GM21717 (cell line): ENCODE measurements at regions not wholly inside any gene's neighbourhood (a gene's known extent, or its start where the extent isn't known, plus 50 kb on each side); places are given as distances from the start of the nearest gene placed in this dataset.
A peak's percentile ranks its signal among the peaks of the same experiment; 100 is the strongest.

Experiments
- ATAC-seq: cut with Tn5 transposase; IDR thresholded peaks from one replicate; pipeline ENCODE4 v1.9.1; 2021; ENCODE audit warnings: mild to moderate bottlenecking, moderate library complexity; ENCODE audit not compliant: unreplicated experiment

- no peak for ATAC-seq
Measured at GRCh38 chr1:79648126-79648525, 641.6 kb upstream of the ADGRL4 start.

DNA sequence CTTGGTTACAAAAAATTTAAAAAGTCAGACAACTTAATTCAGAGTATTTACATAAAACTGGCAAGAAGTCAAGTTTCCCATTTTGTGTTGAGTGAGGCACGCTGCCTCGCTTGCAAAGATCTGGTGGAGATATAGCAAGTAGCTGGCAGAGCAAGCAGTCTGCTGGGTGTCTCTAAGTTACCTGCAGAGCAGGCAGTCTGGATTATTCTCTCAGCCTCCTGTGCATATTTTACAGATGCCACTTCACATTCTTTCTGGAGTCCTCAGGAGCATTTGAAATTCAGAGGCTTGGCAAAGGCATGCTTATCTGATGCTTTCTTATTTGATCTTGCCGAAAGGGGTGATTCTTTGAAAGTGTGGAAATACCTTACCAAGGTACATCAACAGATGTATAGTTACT is 640.4 kb upstream of the ADGRL4 start:
- no peak for ATAC-seq

DNA sequence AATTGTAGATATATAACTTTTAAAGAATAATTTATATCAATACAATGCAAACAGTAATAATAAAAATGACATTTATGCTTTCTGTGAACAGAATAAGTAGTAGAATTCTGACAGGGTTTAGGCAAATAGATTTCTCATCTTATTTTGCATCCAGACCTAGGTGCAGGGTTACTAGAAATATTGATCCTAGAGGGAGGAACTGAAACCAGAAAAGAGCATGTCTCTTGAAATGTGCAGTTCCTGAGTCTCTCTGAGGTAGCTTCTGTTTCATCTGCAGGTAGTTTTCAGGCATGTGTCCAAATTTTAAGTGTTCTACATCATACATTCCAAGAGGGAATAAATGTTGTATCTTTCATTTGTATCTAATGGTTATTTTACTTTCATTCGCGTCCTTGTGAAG is 631.9 kb upstream of the ADGRL4 start:
- ATAC-seq, result peak; percentile 95

- no peak for ATAC-seq
Measured at GRCh38 chr1:79633456-79633855, 626.9 kb upstream of the ADGRL4 start.

DNA sequence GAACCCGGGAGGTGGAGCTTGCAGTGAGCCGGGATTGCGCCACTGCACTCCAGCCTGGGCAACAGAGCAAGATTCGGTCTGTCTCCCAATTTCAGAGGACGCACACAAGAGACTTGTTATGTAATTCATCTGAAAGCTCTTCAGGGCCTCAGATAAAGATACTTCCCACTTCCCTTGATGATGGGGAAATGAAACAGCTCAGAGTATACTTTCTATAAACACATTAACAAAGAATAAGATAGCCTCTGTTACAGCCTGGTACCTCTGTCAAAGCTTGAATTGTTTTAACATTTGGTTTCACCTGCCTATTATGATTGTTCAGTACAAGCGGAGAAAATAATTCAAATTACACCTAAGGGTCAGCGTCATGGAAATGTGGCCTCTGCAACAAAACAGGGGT is 622.9 kb upstream of the ADGRL4 start:
- ATAC-seq, result peak; percentile 55

GRCh38 chr1:79617777-79618176 is 611.2 kb upstream of the ADGRL4 start:
- ATAC-seq, result no peak

DNA sequence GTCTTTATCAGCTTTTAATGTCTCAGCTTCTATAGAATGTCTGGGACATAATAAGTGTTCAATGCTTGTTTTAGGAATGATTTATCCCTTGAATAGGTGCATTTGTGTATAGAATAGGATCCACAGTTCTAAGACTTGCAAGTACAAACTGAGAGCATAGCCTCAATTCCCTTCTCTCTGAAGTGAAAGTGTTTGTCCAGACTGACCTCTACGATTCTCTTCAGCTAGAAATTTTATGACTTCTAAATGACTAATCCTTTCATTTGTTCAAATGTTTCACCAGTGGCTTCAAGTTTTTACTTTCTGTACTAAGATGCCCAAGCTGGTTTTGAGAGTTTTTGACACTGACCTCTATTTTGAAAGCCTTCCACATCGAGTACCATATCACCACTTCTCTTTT is 608.2 kb upstream of the ADGRL4 start:
- ATAC-seq, result no peak

DNA sequence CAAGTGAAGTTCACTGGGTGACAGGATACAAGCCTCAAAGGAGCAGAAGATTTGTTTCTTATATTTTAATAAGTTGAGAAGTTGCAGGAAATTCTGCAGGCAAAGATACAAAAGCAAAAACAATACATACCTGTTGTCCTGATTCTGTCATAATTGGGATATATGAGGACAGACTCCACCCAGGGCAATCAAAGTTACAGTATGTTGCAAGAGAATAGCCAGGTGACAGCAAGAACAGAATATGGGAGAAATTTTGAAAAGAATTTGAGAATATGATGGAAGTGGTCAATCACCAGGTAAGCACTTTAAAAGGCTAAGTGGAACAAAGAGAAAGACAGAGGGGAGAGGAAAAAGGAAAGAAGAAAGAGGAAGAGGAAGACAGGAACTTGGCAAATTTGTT is 607.6 kb upstream of the ADGRL4 start:
- no peak for ATAC-seq

GRCh38 chr1:79613046-79613445 is 606.5 kb upstream of the ADGRL4 start:
- no peak for ATAC-seq

DNA sequence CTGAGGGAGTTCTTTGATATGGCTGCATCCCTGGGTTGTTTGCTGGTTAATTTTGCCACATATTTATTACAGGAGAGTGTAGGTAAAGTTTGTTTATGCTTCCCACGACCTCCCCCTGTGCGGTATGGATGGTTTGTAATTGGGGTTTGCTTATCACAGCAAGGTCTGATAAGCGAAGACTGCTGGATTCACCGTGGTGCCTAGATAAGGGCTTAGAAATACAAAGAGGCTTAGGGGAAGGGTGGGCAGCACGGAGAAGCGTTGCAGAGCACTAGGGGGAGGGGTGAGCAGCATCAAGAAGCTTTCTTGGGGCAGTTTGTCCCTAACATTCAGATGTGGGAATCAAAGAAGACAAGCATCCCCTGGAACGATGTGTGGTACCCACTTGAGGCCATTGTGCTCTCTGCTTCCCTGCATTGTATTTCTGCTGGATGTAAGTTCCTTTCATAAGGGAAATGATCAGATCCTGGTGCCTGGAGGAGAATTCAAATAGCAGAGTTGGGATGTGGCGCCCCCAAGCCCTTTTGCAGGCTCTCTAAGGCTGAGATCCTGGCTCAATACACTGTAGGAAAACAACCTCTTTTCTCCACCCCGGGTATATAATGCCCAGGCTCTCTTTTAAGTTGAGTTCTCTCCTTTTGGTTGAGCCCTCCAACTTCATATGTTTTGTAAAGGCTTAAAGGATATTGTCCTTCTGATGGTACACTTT is 598.1 kb upstream of the ADGRL4 start:
- ATAC-seq, result no peak

DNA sequence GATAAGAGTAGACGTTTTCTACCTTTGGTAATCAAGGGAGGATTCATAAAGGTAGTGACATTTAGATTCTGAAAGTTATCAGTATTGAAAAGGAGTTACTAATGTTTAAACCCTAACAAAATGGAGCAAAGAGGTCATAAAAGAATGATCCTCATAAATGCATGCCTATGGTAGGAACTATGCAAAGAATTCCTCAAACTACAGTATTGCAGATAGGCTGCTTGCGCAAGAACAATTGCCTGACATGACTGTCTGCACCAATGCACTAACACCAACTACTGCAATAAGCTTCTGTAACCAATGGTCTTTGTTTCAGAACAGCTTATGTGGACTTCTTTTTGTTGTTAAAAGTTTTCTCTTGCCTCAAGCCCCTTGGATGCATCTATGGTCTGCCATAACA is 597.3 kb upstream of the ADGRL4 start:
- no peak for ATAC-seq

DNA sequence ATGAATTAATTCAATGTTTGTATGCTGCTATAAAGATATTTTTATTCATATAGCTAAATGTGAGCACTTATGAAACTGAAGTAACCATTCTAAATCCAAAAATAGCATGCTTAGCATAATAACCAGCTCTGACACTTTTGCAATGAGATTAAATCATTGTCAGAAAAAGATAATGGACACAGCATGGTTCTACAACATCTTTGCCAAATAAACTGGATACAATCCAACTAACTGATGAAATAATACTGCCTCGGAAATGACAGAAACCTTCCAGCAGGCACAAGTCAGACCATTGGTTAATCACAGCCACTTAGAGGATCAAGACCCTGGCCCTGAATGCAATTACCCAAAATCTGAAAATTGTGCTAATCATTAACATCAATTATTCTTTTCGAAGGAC is 592.7 kb upstream of the ADGRL4 start:
- no peak for ATAC-seq

DNA sequence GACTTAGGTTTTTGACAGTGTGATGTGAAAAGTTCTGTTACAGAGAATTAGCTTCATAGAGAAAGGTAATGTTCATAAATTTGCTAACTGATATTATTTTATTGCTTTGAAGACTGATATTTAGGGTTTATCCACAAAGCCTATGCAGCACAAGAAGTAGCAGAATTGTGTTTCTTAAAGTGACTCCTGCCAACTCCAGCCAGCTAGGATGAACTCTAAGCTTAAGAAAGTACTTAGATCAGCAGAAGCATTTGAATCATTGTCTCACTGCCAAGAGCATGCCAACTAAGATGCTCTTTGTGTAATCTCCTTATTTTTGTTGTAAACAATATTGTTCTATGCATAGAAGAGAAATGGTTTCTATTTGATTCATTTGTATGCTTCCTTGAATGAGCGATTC is 589.4 kb upstream of the ADGRL4 start:
- ATAC-seq, result no peak

DNA sequence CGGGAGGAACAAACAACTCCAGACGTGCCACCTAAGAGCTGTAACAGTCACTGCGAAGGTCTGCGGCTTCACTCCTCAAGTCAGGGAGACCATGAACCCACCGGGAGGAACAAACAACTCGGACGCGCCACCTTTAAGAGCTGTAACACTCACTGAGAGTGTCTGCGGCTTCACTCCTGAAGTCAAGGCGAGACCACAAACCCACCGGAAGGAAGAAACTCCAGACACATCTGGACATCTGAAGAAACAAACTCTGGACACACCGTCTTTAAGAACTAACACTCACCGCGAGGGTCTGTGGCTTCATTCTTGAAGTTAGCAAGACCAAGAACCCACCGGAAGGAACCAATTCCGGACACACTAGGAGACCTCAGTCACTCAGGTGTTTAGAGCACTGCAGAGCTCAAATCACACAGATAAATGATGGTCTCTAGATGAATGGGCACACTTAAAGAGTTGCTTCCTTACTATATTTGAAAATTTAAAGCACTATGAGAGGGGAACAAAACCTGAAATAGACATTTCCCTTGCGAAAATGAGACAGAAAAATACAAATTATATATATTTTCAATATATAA is 587.7 kb upstream of the ADGRL4 start:
- no peak for ATAC-seq

- no peak for ATAC-seq
Measured at GRCh38 chr1:79592707-79593106, 586.2 kb upstream of the ADGRL4 start.

- no peak for ATAC-seq
Measured at GRCh38 chr1:79588719-79589118, 582.2 kb upstream of the ADGRL4 start.

- no peak for ATAC-seq
Measured at GRCh38 chr1:79587229-79587628, 580.7 kb upstream of the ADGRL4 start.

DNA sequence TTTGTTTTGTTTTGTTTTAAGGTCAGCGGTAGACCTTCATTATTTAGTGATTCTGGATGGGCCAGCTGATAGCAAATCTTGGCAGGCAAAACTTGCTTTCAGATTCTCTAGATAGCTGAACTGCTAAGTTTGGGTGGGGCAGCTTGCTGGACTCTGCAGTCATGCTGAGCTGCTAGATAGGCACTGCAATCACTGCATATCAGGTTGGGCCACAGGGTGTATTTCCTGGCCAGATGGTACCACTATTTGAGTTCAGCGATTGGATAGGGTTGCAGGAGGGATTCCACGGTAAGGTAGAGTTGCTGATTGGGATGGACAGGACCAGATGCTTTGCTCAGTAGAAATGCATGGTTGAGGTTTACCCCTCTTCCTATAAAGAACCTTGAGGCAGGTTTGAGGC is 579.3 kb upstream of the ADGRL4 start:
- ATAC-seq, result no peak

DNA sequence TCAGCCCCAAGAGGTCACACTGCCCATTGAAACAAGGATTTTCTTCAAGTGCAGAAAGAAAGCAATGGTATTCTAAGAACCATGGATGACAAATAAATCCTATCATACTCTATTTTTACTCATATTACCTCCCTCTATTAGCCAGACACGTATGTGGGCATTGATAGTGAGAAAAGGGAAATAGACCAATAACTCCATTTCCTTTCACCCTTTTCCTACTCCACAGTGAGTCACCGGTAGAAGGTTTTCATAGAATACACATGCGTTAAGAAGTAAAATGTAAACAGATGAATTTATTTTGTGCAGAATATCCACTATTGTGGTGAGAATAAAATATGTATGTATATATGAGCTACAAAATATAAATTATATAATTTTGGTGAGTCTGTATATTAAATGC is 568.9 kb upstream of the ADGRL4 start:
- ATAC-seq, result no peak

DNA sequence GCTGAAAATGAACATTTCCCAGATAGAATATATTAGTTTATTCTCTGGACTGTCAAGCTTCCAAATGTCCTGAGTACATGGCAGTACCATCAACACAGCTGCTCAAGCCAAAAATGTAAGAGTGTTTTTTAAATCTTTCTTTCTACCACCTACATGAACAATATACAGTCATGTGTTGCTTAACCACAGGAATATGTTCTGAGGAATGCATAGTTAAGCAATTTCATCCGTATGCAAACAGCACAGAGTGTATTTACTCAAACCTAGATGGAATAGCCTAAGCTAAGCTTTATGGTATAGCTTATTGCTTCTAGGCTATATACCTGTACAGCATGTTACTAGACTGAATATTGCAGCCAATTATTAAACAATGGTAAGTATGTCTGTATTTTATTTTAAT is 561.9 kb upstream of the ADGRL4 start:
- no peak for ATAC-seq

GRCh38 chr1:79561521-79561978 is 555.0 kb upstream of the ADGRL4 start:
- no peak for ATAC-seq

- no peak for ATAC-seq
Measured at GRCh38 chr1:79556189-79556588, 549.7 kb upstream of the ADGRL4 start.

DNA sequence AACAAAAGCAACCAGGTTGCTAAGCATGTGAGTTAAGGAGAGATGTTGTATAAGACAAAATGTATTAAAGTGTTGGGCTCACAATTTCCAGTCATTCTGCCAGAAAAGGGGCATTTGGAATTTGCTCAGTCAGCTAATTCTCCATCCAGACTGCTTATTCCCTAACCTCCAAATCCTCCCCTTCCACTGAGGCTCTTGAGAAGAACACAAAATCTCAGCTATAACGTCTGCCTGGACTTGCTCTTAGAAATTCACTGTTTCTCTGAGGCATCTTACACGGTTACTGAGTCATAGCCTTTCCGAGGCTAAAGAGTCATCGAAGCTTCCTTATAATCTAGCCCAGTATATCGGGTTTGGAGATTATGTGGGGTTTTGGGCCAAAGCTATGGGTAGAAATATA is 548.2 kb upstream of the ADGRL4 start:
- no peak for ATAC-seq
